HG03139 (cell line): ENCODE measurements at regions not wholly inside any gene's neighbourhood (a gene's known extent, or its start where the extent isn't known, plus 50 kb on each side); places are given as distances from the start of the nearest gene placed in this dataset.
"Not testable (repeated sequence)": the region's sequence is repeated elsewhere in the genome, so short reads cannot be mapped to it uniquely, and the experiment has no call there.

Experiments used
- ATAC-seq: cut with Tn5 transposase; IDR thresholded peaks from one replicate; pipeline ENCODE4 v1.9.1; 2021; ENCODE audit not compliant: unreplicated experiment

DNA sequence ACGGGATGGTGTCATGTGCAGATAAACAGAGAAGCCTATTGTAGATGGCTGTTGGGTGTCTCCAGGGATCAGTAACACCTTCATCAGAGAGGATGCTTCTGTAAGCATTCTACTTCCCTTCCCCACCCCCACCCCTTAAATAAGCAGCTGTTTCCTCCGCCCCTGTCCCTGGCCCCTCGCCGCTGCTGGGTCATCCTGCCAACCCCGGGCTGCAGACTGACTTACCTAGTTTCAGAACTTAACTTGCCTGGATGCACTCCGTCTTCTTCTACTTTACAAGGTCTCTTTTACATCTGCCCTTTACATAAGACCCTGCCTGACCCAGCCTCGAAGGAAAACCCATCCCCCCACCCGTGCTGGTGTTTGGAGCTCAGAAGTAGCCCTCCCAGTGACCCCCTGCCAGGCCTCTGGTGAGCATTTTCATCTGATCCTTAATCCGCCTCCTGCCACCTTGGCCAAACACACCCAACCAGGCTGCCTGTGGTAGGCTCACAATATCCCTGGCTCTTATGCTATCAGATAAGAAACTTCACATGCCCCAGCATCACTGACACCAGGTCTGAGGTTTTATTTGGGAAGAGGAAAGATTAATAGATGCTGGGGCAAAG is 103.0 kb upstream of the HES1 start:
- ATAC-seq, result no peak

DNA sequence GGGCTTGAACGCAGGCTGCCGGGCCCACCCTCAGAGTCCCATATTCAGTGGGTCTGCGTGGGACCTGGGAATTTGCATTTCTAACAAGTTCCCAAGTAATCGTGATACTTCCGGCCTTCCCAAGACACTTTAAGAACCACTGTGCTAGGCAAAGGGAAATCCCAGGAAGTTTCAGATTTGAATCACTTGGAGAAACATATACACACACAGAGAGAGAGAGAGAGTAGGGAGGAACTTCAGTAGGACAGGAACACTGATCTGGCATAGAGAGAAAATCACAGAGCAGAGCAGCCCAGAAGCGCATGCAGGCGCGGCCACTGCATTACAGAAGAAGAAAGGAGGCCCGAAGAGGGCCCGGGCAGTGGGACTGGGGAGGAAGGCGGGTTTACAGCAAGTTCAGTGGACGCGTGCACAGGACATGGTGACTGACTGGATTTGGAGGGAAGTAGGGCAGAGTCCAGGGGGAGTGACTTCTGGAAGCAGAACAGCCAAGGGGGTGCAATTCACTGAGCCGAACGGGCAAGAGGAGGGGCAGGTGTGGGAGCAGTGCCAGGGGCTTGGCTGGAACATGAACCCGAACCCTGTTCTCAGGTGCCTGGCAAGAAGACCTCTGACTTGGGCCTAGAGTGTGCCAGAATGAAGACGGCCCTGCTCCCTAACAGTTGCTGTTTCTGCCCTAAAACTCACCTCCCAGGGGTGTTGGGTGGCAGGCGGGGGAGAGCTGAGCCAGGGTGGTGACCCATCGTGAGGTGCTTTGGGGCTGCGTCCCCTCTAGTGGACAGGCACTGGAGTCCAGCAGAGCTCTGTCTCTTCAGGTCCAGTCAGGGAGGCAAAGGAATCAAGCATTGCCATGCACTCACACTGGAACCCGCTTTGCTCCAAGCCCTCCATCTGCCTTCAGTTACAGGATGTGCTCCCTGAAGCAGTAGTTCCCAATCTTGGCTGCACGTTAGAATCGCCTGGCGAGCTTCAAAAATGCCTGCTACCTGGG is 101.3 kb upstream of the HES1 start:
- no peak for ATAC-seq

DNA sequence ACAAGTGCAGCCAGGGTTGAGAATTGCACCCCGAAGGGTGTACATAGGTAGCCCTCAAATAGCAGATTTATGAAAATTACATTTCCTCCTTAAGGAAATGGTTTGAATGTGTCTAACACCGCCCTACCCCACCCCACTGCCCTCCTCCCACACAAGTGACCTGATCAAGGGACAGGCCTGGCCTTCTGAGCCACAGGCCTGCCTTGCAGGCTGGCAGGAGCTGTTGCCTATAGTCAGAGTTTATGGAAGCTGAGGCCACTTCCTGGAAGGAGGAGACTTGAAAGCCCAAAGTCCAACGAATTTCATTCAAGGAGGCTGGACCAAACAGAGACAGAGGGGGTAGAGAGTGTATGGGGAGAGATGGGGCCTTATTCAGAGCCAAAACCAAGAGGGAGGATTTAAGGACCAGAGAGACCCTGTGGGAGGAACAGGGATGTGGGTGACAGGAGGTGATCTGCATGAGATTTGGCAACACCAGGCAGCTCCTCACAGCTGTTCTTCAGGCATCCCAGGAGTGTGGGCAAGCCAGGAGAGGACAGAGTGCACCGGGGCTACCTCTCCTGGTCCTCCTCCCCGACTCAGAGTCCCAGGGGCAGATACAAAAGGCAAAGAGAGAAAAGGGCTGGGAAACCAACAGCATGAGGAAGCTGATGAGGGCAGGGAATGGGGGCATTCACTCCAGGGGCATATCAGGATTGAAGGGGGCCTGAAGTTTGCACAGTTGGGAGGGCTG is 100.4 kb upstream of the HES1 start:
- ATAC-seq, result no peak

DNA sequence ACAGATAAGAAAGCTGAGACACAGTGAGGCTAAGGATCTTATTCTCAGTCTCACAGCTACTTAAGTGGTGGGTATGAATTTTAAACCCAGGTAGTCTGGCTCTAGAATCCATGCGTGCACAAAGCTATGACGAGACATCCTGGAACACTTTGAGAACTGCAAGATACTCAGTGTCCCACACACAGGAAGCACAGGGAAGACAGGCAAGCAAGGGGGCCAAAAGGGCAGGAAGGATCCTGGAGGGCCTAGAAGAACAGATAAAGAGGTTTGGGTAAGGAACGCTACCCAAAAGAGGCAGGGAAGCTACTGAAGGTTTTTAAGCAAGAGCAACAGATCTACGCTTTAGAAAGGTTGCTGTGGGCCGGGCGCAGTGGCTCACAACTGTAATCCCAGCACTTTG is 99.1 kb upstream of the HES1 start:
- ATAC-seq, result no peak

DNA sequence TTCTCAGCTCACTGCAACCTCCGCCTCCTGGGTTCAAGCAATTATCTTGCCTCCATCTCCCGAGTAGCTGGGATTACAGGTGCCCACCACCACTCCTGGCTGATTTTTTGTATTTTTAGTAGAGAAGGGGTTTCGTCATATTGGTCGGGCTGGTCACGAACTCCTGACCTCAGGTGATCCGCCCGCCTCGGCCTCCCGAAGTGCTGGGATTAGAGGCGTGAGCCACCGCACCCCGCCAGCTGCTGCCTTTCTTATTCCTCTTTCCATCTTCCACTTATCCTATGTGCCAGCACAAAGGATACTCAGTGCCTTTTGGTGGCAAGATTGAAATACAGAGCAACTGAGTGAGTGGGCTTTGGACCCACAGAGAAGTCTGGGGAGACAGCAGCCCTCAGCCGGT is 97.6 kb upstream of the HES1 start:
- not testable (repeated sequence) for ATAC-seq

DNA sequence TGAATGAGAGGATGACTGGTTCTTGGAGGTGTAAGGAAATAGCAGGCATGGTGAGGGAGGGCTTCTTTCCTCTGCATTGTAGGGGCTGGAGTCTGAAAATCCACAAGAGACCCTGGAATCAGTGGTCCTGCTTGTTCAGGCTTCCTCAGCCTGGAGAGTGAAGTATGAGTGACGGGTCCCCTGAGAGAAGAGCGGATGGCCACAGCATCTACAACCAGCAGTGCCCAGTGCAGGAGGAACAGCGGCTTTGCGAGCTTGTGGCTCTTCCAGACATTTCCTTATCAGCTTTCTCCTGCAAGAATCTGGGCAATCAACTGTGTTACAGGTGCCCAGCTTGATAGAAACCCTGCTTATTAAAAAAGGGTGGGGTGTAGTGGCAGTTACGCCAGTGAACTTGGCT is 97.0 kb upstream of the HES1 start:
- no peak for ATAC-seq

DNA sequence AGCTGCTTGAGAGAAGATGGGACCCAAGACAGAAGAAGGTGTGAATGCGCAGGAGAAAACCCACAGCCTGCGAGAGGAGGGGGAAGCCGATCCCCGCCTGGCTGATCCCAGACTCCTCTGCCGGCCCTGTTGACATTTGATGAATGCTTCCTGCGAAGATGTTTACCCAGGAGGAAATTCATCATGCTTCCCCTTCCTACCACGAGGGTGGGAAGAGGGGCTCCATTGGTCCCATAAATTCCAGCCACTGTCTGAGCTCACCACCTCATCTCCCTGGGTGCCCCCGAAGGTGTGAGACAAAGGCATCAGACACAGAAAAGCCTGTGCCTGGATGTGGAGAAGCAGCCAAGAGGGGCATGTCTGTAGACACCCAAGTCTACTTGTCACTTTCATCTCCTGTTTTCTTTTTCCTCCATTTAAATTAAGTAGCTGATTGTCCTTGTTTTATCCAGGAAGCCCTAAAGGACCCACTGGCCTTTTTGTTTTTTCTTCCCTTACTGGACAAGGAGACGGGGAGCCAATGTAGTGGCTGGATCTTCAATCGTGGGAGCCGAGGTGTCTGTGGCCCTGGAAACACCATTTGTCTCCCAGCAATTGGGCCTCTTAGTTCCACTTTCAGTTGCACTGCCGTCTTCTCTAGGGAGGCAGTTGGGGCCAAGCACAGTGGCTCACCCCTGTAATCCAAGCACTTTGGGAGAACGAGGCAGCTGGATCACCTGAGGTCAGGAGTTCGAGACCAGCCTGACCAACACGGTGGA is 95.3 kb upstream of the HES1 start:
- no peak for ATAC-seq

DNA sequence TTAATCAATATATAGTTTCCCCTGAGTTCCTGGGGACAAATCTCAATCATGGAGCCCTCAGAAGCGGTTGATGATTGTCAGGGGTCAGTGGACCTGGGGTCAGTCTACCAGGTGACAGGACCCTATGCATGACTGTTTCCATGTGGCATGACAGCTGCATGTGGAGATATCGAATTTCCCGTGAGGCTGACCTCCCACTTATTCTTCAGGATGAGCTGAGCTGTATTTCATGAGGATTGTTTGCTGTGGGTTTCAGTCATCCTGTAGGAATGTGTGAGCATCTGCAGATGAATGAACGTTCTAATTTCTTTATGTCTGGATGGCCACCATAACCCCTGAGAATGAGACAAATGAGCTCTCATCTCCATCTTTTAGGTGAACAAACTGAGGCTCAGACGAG is 93.0 kb upstream of the HES1 start:
- ATAC-seq, result no peak

DNA sequence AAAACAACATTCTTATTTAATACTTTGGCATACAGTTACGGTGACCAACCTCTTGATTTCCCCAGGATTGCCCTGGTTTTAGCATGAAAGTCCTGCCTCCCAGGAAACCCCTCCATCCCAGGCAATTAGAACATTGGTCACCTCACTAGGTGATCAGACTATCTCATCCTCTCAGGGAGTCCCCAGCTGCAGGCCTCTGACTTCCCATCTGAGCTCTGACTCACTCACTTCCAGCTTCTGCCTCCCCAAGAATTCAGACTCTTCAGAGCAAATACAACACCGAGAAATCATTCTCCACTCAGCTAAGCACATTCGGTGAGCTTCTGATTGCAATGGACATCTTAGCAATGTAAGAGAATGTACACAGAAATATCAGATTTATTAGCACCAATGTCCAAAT is 92.4 kb upstream of the HES1 start:
- no peak for ATAC-seq

DNA sequence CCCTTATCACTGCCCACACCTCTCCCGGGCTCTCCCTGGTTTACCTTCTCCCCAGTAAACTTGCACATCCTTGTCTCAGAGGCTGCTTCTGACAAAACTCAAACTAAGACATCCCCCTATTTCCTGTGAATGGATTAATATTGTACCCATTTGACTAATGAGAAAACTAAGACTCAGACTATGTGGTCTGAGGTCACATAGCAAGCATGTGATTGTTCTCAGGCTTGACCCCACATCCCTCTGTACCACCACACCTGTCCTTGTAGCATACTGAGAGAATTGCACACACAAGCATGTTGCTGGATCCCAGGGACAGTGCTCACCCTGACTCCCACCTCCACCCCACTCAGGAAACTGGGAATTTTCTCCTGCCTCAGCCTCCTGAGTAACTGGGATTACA is 90.7 kb upstream of the HES1 start:
- ATAC-seq, result peak; percentile 81

DNA sequence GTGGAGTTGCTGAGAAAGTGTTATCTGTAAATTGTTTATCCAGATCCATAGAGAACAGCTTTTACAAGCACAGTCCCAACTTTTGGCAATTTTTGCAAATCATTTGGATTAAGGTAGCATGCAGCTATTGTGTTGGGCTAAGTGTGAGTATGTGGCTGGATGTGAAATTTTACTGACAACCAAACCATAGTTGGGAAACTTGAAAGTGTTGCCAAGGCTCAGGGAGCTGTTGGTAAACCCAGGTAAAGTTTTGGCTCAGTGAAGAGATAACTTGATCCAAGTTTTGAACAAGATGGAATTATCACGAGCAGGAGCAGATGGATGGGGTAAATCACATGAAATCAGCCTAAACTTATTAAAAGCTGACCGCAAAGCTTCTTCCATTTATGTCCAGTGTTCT is 90.0 kb upstream of the HES1 start:
- ATAC-seq, result no peak

DNA sequence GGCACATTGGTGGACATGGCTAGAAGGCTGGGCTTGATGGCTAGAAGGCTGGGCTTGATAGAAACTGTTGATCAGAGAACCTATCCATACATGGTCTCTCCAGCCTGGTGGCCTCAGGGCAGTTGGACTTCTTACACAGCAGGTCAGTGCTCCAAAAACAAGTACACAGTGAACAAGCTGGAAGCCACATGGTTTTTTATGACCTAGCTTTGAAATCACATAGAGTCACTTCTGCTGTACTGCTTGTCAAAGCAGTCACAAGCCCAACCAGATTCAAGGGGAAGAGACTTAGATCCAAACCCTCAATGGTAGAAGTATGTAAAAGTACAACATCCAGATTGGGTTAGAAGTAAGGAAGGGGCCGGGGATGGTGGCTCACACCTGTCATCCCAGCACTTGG is 89.4 kb upstream of the HES1 start:
- ATAC-seq, result no peak

DNA sequence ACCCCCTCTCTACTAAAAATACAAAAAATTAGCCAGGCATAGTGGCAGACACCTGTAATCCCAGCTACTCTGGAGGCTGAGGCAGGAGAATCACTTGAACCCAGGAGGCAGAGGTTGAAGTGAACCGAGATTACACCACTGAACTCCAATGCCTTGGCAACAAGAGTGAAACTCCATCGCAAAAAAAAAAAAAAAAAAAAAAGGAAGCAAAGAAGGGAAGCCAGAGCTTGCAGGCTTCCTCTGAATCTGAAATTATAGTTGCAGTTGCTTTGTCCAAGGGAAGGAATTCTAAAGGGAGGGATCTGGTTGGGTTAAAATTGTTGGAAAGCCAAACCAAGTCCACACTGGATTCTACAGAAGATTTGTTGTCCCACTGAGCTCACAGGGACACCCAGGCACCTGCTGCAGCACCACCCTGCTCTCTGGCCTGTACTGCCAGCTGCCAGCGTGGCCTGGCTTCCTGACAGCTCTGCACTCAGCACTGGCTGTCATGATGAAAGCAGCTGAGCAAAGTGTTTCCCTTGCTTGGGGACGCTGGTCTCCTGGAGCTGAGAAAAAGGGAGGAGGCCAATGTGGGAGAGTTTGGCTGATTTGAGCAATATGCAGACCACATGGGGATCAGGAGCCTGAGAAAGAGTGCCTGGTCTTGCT is 88.8 kb upstream of the HES1 start:
- ATAC-seq, result no peak

DNA sequence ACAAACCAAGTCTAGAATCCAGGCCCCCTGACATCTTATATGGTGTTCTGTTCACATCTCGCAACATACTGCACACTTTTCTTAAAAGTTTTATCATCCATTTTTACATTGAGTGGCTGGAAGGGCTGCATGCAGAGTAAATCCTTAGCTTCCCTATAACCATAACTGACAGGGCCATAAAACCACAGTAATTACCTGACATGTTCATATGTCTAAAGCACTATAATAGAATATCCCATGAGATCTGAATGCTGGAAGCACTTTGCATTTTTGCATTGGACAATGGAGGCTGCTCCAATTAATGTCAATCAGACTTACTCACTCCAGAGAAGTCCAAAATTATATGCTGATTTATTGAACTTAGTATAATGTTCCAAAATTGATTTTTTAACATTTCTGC is 86.6 kb upstream of the HES1 start:
- no peak for ATAC-seq

DNA sequence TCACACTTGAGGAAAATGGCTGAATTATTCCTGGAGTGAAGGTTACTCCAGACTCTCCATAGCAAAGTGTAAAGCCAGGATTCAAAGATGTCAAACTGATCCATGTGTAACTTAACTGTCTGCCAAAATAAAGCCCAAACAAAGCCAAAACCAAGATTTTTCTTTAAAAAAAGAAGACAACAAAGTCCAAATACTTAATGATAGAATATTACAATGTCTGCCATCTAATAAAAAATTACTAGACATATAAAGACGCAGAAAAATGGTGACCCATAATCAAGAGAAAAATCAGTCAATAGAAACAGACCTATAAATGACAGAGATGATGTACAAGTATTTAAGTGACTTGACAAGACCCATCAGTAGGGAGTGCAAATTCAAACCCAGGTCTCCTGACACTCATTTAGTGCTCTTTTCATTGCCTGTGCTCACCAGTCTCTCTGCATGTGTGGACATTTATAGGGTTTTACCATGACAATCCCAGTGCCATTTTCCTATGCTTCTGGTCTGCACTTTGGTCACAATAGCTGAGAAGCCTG is 85.1 kb upstream of the HES1 start:
- ATAC-seq, result no peak

DNA sequence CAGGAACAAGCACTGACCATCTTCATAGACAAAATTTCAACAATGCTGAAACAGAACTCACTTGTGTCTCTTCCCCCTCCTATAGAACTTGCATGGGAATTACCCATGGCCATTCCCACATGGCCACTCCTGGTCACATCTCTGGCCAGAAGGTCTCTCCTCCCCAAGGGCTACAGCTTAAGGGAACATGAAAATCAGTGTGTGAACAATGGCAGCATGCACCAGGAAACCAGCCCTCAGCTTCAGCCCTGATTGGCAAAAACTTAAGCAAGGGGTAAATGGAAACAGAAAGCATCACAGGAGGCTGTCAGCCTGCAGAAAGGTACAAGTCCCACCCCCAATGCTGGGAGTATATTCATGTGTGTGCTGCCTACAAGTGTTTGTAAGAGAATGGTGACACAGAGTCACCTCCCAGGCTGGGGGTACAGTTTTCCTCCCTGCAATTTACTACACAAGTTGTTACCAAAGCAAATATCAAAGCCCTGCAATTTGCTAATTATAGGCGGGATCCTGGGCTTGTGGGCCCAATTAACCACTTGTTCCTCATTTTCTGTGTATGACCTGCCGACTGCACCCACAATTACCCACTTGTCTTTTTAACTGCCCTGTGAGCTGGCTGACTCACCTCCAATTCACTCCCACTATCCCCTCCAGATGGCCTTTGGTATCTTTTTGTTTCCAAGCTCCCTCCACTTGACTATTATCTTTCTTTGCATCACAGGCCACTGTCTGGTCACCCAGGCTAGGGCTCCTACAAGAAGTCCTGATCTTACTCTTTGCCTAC is 84.4 kb upstream of the HES1 start:
- ATAC-seq, result no peak

DNA sequence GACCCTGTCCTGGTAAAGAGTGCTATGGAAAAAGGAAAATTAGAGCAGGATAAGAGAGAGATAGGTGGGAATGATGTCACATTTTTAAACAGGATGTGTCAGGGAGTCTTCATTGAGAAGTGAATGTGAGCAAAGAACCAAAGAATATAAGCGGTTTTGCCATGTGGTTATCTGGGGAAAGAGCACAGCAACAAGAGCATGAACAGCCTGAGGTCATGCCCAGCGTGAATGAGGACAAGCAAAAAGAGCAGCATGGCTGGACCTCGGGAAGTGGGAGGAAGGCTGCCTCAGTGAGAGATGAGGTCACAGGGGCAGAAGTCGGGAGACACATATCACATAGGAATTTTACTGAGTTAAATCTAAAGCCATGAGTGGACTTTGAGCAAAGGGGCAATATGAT is 82.8 kb upstream of the HES1 start:
- no peak for ATAC-seq

DNA sequence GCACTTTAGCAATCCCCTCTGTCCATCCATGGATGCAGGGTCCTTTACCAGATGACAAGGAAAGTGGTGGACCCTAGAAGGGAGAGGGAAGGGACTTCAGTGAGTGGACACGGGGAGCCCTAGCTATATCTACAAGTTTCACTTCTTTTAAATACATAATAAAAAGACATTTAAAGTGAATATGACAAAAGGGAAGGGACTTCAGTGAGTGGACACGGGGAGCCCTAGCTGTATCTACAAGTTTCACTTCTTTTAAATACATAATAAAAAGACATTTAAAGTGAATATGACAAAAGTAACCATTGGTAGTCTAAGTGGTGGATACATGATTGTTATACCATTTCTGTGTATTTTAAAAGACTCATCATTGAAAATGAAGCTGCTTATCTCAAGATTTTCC is 81.9 kb upstream of the HES1 start:
- ATAC-seq, result no peak

DNA sequence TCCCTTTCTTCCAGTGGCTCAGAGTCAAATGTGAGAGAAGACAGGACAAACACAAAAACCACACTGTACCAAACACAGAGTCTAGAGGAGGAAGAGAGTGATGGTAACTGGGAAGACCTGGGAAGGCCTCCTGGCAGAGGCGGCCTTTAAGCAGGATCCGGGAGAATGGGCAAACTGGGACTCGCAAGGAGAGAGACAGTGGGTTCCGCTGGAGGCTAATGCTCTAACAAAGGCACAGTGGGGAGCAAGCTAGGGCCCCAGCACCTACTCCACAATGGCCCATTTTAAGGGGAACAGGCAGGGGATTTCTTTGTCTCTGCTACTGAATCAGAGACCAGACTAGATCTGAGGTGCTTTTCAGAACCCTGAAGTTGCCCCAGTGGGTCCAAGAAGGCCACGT is 81.4 kb upstream of the HES1 start:
- ATAC-seq, result no peak

DNA sequence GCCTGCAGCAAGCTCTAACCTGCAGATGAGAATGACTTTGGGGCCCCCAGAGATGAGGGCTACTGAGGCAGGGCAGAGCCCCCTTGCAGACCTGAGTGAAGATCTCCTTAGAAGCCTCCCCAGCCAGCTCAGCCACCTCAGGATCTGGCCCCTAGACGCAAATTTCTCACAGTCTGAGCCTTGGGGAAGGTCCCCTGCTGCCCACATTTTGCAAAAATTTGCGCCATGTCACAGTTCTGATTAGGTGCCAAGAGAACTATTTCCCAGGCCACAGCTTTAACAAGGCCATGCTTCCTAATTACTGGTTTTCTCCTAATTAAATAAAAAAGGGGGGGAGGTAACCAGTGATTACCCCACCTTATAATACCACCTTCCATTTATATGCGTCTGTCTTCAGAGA is 81.0 kb upstream of the HES1 start:
- no peak for ATAC-seq
